ENCODE measurements at regions not wholly inside any gene's neighbourhood (a gene's known extent, or its start where the extent isn't known, plus 50 kb on each side); places are given as distances from the start of the nearest gene placed in this dataset.

- DNase-seq: no peak
Observed at GRCh38 chr2:66851449-66851872, 416.5 kb downstream of the MEIS1 start.

GRCh38 chr2:66852953-66853352 is 418.0 kb downstream of the MEIS1 start:
- DNase-seq: no peak

- DNase-seq: no peak
Observed at GRCh38 chr2:66853585-66853984, 418.7 kb downstream of the MEIS1 start.

GRCh38 chr2:66854298-66854697 is 419.4 kb downstream of the MEIS1 start:
- no peak for DNase-seq

GRCh38 chr2:66862885-66863650 is 428.1 kb downstream of the MEIS1 start:
- DNase-seq: no peak

GRCh38 chr2:66865161-66865560 is 430.2 kb downstream of the MEIS1 start:
- no peak for DNase-seq

GRCh38 chr2:66866331-66867062 is 431.6 kb downstream of the MEIS1 start:
- DNase-seq: no peak

GRCh38 chr2:66867063-66867441 is 432.1 kb downstream of the MEIS1 start:
- no peak for DNase-seq

GRCh38 chr2:66869076-66869475 is 434.2 kb downstream of the MEIS1 start:
- no peak for DNase-seq

GRCh38 chr2:66872081-66872985 is 437.4 kb downstream of the MEIS1 start:
- no peak for DNase-seq

GRCh38 chr2:66872986-66873754 is 438.2 kb downstream of the MEIS1 start:
- no peak for DNase-seq

GRCh38 chr2:66874411-66874810 is 439.5 kb downstream of the MEIS1 start:
- no peak for DNase-seq

- DNase-seq: no peak
Observed at GRCh38 chr2:66875941-66876462, 441.1 kb downstream of the MEIS1 start.

- DNase-seq: no peak
Observed at GRCh38 chr2:66885775-66886383, 451.0 kb downstream of the MEIS1 start.

- no peak for DNase-seq
Observed at GRCh38 chr2:66888246-66888645, 453.3 kb downstream of the MEIS1 start.

- no peak for DNase-seq
Observed at GRCh38 chr2:66888791-66889631, 454.1 kb downstream of the MEIS1 start.

- DNase-seq: no peak
Observed at GRCh38 chr2:66889632-66889882, 454.6 kb downstream of the MEIS1 start.

- DNase-seq: no peak
Observed at GRCh38 chr2:66890166-66890742, 455.3 kb downstream of the MEIS1 start.

GRCh38 chr2:66895206-66895605 is 460.3 kb downstream of the MEIS1 start:
- no peak for DNase-seq

- DNase-seq: no peak
Observed at GRCh38 chr2:66896131-66896530, 461.2 kb downstream of the MEIS1 start.

- DNase-seq: no peak
Observed at GRCh38 chr2:66897181-66897580, 462.3 kb downstream of the MEIS1 start.
